Hepatocyte (in vitro differentiated cells): ENCODE measurements at regions not wholly inside any gene's neighbourhood (a gene's known extent, or its start where the extent isn't known, plus 50 kb on each side); places are given as distances from the start of the nearest gene placed in this dataset.

Source experiments
- EZH2 ChIP-seq: fragments of 200-600 bp; sonication (generic); IDR thresholded peaks from 2 replicates; pipeline ENCODE4 v1.6.1; 2016; ENCODE audit warnings: antibody characterized with exemption, mild to moderate bottlenecking, borderline replicate concordance
- TF ChIP-seq, protein P1 (sequence below): fragments of 200-600 bp; sonication (generic); IDR thresholded peaks from 2 replicates; pipeline ENCODE4 v1.5.1; 2016; ENCODE audit warnings: antibody characterized with exemption, mild to moderate bottlenecking; ENCODE audit not compliant: poor library complexity

DNA sequence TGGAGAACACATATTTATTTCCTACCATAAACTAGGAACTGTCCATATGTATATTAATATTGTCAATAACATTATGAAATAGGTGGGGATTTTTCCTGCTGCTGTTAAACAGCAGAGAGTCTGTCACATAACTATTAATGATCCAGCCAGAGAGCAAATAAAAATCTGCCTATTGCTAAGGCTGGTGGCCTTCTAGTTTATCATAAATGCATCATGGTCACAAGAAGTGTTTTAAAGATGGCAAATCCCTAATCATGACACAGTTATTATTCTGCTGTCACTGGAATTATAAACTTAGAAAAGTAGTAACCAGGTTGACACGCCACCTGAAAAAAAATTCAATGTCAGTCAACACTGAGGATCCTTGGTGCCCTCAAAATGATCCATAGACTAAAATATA lies 132.3 kb downstream of the HGF start:
- TF ChIP-seq EZH2, result no peak
- TF ChIP-seq, protein P1, sequence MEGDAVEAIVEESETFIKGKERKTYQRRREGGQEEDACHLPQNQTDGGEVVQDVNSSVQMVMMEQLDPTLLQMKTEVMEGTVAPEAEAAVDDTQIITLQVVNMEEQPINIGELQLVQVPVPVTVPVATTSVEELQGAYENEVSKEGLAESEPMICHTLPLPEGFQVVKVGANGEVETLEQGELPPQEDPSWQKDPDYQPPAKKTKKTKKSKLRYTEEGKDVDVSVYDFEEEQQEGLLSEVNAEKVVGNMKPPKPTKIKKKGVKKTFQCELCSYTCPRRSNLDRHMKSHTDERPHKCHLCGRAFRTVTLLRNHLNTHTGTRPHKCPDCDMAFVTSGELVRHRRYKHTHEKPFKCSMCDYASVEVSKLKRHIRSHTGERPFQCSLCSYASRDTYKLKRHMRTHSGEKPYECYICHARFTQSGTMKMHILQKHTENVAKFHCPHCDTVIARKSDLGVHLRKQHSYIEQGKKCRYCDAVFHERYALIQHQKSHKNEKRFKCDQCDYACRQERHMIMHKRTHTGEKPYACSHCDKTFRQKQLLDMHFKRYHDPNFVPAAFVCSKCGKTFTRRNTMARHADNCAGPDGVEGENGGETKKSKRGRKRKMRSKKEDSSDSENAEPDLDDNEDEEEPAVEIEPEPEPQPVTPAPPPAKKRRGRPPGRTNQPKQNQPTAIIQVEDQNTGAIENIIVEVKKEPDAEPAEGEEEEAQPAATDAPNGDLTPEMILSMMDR, result no peak
